Spleen (tissue), 11 donors: ENCODE measurements at regions not wholly inside any gene's neighbourhood (a gene's known extent, or its start where the extent isn't known, plus 50 kb on each side); places are given as distances from the start of the nearest gene placed in this dataset.

Experiments
- DNase-seq: peaks from one replicate; pipeline ENCODE4 v3.0.0-alpha.2; 2020
- H3K27ac ChIP-seq, 8 donors: fragments of 200-600 bp; sonication (generic) in 7 of 8; 1 replicate in 4 of 8; 2 replicates in 4 of 8; pipeline versions ENCODE4 v1.5.0 to v1.8.0; 2016 to 2021; ENCODE audit warnings: inconsistent platforms in 4 of 8, mild to moderate bottlenecking in 4 of 8, moderate library complexity in 1 of 8
- H3K27me3 ChIP-seq, 7 donors: fragments of 200-600 bp; sonication (generic) in 6 of 7; replicated peaks in 1 of 7; 1 replicate in 4 of 7; 2 replicates in 3 of 7; pipeline versions ENCODE4 v1.5.0 to v1.8.0; 2016 to 2021; ENCODE audit warnings: inconsistent platforms in 3 of 7, mild to moderate bottlenecking in 1 of 7
- H3K36me3 ChIP-seq, 6 donors: fragments of 200-600 bp; sonication (generic) in 5 of 6; 1 replicate in 4 of 6; 2 replicates in 2 of 6; pipeline versions ENCODE4 v1.5.0 to v1.8.0; 2016 to 2021; ENCODE audit warnings: inconsistent platforms in 2 of 6
- H3K4me1 ChIP-seq, 6 donors: fragments of 200-600 bp; sonication (generic) in 5 of 6; 1 replicate in 3 of 6; 2 replicates in 3 of 6; pipeline versions ENCODE4 v1.5.0 to v1.8.0; 2016 to 2021; ENCODE audit warnings: inconsistent platforms in 3 of 6
- H3K4me3 ChIP-seq, 8 donors: fragments of 200-600 bp; sonication (generic) in 7 of 8; 1 replicate in 4 of 8; 2 replicates in 4 of 8; pipeline versions ENCODE4 v1.5.0 to v1.8.0; 2016 to 2021; ENCODE audit warnings: inconsistent platforms in 4 of 8, mild to moderate bottlenecking in 4 of 8, moderate library complexity in 2 of 8
- H3K9me3 ChIP-seq, 8 donors: fragments of 200-600 bp; sonication (generic) in 7 of 8; 1 replicate in 4 of 8; 2 replicates in 4 of 8; pipeline versions ENCODE4 v1.5.0 to v1.8.0; 2016 to 2021; ENCODE audit warnings: inconsistent platforms in 4 of 8
- POLR2A ChIP-seq, 3 donors: fragments of 450-650 bp; IDR thresholded peaks; one replicate each; pipeline ENCODE4 v1.5.1; 2017; ENCODE audit warnings: antibody characterized with exemption in 3 of 3, mild to moderate bottlenecking in 1 of 3
- POLR2AphosphoS5 ChIP-seq, 3 donors: sonication (generic); formaldehyde crosslinking; IDR thresholded peaks; one replicate each; pipeline ENCODE4 v1.5.1; 2017; ENCODE audit warnings: antibody characterized with exemption in 3 of 3
- WGBS, 5 donors: extraction: QIAGEN DNeasy Blood & Tissue Kit in 3 of 5; methylation state at CpG; one replicate each; pipeline versions ENCODE4 v1.1.5 to v1.1.7; 2013 to 2018; 5-methylcytosine and 5-hydroxymethylcytosine counted together
- intact Hi-C: fragments of 100-400 bp; cut with DNase I; formaldehyde crosslinking; loops from one replicate; pipeline ENCODE4 v1.15.0; 2023; ENCODE audit warnings: low total_unique reads
- TF ChIP-seq, protein P1 (sequence below), 11 experiments: fragments of 200-600 bp in 7 of 11; fragments of 450-650 bp in 4 of 11; sonication (generic) in 4 of 11; IDR thresholded peaks in 8 of 11; conservative IDR thresholded peaks in 3 of 11; 1 replicate in 7 of 11; 2 replicates in 4 of 11; pipeline versions ENCODE4 v1.4.0 to v1.8.0; 2016 to 2021; ENCODE audit warnings: antibody characterized with exemption in 11 of 11, inconsistent platforms in 4 of 11, mild to moderate bottlenecking in 1 of 11
- donor health status: healthy with polysubstance abuse.
- donor health status: DM: no; HTN: no; CAD: no; lungs with moderate emphysema.
- donor health status: DM: no; HTN: no; CAD: no.
- donor health status: Bipolar disorder and iron deficiency.
- donor health status: healthy.
- donor health status: DM: no; HTN: no; CAD: no.
- donor health status: DM: yes; HTN: yes; CAD: no.

DNA sequence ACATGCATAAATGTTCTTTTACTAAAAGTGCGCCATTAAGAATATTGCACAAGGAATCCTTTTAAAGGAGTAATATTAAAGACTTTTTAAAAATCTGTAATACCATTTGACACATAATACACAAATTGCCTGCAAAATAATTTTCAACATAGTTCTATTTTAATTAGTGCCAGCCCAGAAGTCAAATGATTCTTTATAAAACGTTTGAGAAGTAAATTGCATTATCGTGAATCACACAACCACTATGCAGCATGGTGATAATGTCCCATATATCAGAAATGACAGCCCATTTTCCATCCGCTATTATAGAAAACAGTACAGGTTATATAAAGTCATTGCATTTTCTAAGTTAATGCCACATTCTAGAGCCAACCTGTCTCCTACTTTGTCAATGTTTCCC, 324.0 kb downstream of the IPMK start:
- no peak overlapping the region for H3K27ac ChIP-seq
- no peak for DNase-seq
- H3K9me3 ChIP-seq = no peaks in the 10 kb centered on the region
- H3K4me3 ChIP-seq = no peak overlapping the region
- intact Hi-C loops = no loop called here
- no peaks in the 10 kb centered on the region for H3K4me1 ChIP-seq
- no peaks in the 10 kb centered on the region for H3K36me3 ChIP-seq
- WGBS, 5 donors = 85 to 89% (median 87%) methylated on average over 4 of the region's 4 CpGs
- H3K27me3 ChIP-seq = no peaks in the 10 kb centered on the region
- TF ChIP-seq, protein P1, sequence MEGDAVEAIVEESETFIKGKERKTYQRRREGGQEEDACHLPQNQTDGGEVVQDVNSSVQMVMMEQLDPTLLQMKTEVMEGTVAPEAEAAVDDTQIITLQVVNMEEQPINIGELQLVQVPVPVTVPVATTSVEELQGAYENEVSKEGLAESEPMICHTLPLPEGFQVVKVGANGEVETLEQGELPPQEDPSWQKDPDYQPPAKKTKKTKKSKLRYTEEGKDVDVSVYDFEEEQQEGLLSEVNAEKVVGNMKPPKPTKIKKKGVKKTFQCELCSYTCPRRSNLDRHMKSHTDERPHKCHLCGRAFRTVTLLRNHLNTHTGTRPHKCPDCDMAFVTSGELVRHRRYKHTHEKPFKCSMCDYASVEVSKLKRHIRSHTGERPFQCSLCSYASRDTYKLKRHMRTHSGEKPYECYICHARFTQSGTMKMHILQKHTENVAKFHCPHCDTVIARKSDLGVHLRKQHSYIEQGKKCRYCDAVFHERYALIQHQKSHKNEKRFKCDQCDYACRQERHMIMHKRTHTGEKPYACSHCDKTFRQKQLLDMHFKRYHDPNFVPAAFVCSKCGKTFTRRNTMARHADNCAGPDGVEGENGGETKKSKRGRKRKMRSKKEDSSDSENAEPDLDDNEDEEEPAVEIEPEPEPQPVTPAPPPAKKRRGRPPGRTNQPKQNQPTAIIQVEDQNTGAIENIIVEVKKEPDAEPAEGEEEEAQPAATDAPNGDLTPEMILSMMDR (IDR thresholded peaks at IDR 0.05 in 8 of 11, conservative IDR thresholded peaks at IDR 0.05 in 3 of 11) = no peak
- no peak for TF ChIP-seq POLR2AphosphoS5 (IDR thresholded peaks at IDR 0.05)
- TF ChIP-seq POLR2A (IDR thresholded peaks at IDR 0.05) = no peak

DNA sequence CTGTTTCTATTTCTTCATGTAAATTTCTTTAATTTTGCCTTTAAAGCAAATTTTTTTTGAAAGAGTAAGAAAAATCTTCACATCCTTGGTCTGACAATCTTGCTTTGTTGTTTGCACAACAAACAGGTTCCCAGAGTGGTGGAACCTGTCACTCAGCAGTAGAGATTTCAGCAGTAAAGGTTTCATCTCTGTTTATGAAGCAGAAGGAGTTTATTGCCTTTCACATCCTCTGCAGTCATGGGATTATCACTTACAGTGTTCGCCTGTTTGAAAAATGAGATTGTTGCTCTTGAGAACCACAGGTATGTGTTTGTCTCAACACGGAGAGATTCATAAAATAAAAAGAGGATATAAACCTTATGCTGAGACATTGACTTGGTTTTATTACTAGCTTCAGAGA, 342.6 kb downstream of the IPMK start:
- DNase-seq = no peak
- TF ChIP-seq POLR2AphosphoS5 (IDR thresholded peaks at IDR 0.05) (no peak), POLR2A (IDR thresholded peaks at IDR 0.05) (no peak)
- TF ChIP-seq, protein P1 (IDR thresholded peaks at IDR 0.05 in 8 of 11, conservative IDR thresholded peaks at IDR 0.05 in 3 of 11) = no peak
- no peaks in the 10 kb centered on the region for H3K4me1 ChIP-seq
- H3K4me3 ChIP-seq = no peak overlapping the region
- intact Hi-C loops = no loop called here
- WGBS, 5 donors = 75 to 92% (median 78%) methylated on average over 2 of the region's 2 CpGs
- H3K27ac ChIP-seq = no peak overlapping the region
- H3K9me3 ChIP-seq = peaks cover 0 to 14% (median 0%) of the 10 kb centered on the region in 8 donors
- H3K27me3 ChIP-seq = no peaks in the 10 kb centered on the region
- H3K36me3 ChIP-seq = no peaks in the 10 kb centered on the region

DNA sequence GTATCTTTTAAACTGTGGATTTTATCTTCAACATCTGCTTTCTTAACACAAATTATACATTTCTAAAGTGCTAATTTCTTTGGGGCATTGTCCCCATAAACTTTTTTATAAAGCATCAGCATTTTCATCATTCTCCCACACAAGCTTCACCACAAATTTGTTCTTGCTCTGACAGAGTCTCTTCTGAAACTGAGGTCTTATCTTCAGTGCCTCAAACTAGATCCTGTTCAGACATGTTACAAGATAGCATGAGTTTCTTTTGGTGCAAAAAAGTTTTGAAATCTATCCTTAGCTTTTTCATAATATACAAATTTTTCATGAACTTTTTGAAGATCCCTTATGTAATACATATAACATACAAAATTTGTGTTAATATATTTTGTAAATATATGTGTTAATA, 346.6 kb downstream of the IPMK start:
- no peaks in the 10 kb centered on the region for H3K27me3 ChIP-seq
- TF ChIP-seq POLR2A (IDR thresholded peaks at IDR 0.05) = no peak
- no peak for TF ChIP-seq POLR2AphosphoS5 (IDR thresholded peaks at IDR 0.05)
- TF ChIP-seq, protein P1 (IDR thresholded peaks at IDR 0.05 in 8 of 11, conservative IDR thresholded peaks at IDR 0.05 in 3 of 11) = no peak

DNA sequence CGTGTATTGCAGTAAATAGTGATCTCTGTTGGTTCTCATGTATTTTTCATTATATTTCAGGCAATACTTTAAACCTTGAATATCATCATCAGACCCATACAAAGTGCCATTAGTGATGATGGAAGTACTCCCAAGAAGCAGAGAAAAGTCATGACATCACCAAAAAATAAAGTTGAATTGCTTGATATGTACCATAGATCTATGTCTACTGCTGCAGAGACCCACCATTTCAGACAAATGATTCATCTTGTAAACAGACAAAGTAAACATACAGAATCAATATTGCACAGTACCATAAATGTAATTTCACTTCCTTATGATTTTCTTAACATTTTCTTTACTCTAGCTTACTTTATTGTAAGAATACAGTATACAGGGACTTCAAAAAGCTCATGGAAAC, 347.8 kb downstream of the IPMK start:
- intact Hi-C loops = no loop called here
- TF ChIP-seq, protein P1 (IDR thresholded peaks at IDR 0.05 in 8 of 11, conservative IDR thresholded peaks at IDR 0.05 in 3 of 11) = no peak
- TF ChIP-seq POLR2AphosphoS5 (IDR thresholded peaks at IDR 0.05) = no peak
- TF ChIP-seq POLR2A (IDR thresholded peaks at IDR 0.05) = no peak
- Histone ChIP-seq H3K4me3 (no peak overlapping the region), H3K9me3 (no peaks in the 10 kb centered on the region), H3K27me3 (no peaks in the 10 kb centered on the region), H3K36me3 (no peaks in the 10 kb centered on the region), H3K27ac (no peak overlapping the region), H3K4me1 (no peaks in the 10 kb centered on the region)
- WGBS, 5 donors = 53 to 80% (median 74%) methylated on average over 1 of the region's 1 CpG
- no peak for DNase-seq

More for the DNA sequence above, 346.6 kb downstream of the IPMK start:
- intact Hi-C loops = no loop called here
- H3K4me1 ChIP-seq = no peaks in the 10 kb centered on the region
- DNase-seq = no peak
- no peak overlapping the region for H3K27ac ChIP-seq
- no peaks in the 10 kb centered on the region for H3K36me3 ChIP-seq
- peaks cover 0 to under 1% (median 0%) of the 10 kb centered on the region in 8 donors for H3K9me3 ChIP-seq
- H3K4me3 ChIP-seq = no peak overlapping the region
